LNCAP (cell line): ENCODE measurements at regions not wholly inside any gene's neighbourhood (a gene's known extent, or its start where the extent isn't known, plus 50 kb on each side); places are given as distances from the start of the nearest gene placed in this dataset.

ENCODE experiments used
- CTCF ChIP-seq: fragments of 450-650 bp; IDR thresholded peaks from 2 replicates; pipeline ENCODE4 v1.5.1; 2017; ENCODE audit warnings: mild to moderate bottlenecking

- TF ChIP-seq CTCF: no peak
These were observed 400.8 kb downstream of the SMOC2 start for GRCh38 chr6:168841609-168842278.

DNA sequence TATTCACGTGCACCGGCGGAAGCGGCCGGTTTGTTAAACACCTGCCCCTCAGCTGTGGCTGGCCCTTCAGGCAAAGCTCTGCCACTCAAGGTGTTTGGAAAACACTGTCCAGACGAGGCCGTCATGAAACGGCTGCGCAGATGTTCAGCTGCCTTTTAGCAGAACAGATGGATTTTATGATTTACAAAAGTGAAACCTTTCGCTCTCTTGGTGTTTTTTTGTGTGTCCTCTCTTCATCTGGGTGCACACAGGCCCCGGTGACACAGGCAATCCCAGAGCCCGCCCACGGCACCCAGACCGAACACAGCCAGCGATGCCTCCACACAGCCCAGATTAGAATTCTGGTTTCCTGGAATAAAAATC, 397.0 kb downstream of the SMOC2 start:
- TF ChIP-seq CTCF: no peak

GRCh38 chr6:168837254-168838036, 396.5 kb downstream of the SMOC2 start:
- TF ChIP-seq CTCF: no peak

DNA sequence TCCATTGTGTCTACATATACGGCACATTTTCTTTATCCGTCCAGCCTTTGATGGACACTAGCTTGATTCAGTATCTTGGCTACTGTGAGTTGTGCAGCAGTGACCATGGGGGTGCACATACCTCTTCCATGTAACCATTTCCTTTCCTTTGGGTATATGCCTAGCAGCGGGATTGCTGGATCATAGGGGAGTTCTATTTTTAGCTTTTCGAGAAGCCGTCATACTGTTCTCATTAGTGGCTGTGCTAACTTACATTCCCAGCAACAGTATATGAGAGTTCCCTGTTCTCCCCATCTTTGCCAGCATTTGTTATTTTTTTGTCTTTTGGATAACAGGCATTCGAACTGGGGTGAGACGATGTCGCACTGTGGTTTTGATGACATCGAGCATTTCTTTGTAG, 395.0 kb downstream of the SMOC2 start:
- TF ChIP-seq CTCF: no peak

GRCh38 chr6:168834801-168835200, 393.8 kb downstream of the SMOC2 start:
- TF ChIP-seq CTCF: no peak

GRCh38 chr6:168834042-168834587, 393.1 kb downstream of the SMOC2 start:
- TF ChIP-seq CTCF: no peak

DNA sequence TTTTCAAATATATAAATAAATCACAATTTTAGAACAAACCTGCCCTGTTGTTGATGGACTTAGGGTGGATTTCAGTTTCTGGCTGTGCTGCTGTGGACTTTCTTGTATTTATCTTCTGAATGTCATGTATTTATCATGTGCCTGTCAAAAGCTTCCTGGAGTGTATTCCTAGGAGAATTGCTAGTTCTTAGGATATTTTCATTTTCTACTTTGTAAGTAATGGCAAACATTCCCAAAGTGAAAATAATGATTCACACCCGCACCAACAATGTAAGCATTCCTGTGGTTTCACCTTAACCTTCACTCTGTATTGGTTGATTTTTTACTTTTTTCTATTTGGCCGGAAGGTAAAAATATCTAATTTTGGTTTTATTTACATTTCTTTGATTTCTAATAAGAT, 387.8 kb downstream of the SMOC2 start:
- TF ChIP-seq CTCF: no peak
